ENCODE measurements at regions not wholly inside any gene's neighbourhood (a gene's known extent, or its start where the extent isn't known, plus 50 kb on each side); places are given as distances from the start of the nearest gene placed in this dataset.

DNA sequence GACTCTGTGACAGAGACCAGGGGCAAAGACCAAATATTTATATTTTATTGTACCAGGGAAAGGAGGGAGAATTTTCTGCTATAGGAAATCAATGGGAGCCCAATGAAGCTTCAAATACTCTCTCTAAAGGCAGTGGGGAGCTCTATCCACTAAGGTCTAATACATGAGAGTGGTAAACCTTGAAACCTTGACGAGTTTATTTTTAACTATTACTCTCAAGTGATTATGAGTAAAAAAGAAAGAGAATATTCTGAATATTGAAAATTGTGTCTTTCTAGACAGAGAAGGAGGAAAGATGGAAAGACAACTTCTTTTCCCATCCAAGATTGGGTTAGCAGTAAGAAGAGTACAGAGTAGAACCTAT lies 1722.1 kb upstream of the SEL1L start:
- WGBS (ENCODE audit: insufficient coverage, low coverage, low lambda C conversion rate, missing lambda C conversion rate), result 35% methylated on average over 1 of the region's 1 CpG
- no peaks in the 10 kb centered on the region for H3K9me3 ChIP-seq
- H3K36me3 ChIP-seq, result no peaks in the 10 kb centered on the region
- no peak for DNase-seq
- intact Hi-C loops (cut with DNase I), result no loop called here
- no peak overlapping the region for H3K27ac ChIP-seq
- no peaks in the 10 kb centered on the region for H3K4me1 ChIP-seq
- no peak overlapping the region for H3K4me3 ChIP-seq
- ATAC-seq, result no peak
- TF ChIP-seq, protein P1, sequence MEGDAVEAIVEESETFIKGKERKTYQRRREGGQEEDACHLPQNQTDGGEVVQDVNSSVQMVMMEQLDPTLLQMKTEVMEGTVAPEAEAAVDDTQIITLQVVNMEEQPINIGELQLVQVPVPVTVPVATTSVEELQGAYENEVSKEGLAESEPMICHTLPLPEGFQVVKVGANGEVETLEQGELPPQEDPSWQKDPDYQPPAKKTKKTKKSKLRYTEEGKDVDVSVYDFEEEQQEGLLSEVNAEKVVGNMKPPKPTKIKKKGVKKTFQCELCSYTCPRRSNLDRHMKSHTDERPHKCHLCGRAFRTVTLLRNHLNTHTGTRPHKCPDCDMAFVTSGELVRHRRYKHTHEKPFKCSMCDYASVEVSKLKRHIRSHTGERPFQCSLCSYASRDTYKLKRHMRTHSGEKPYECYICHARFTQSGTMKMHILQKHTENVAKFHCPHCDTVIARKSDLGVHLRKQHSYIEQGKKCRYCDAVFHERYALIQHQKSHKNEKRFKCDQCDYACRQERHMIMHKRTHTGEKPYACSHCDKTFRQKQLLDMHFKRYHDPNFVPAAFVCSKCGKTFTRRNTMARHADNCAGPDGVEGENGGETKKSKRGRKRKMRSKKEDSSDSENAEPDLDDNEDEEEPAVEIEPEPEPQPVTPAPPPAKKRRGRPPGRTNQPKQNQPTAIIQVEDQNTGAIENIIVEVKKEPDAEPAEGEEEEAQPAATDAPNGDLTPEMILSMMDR (IDR thresholded peaks at IDR 0.05), result no peak
- TF ChIP-seq POLR2A (IDR thresholded peaks at IDR 0.05), result no peak
- H3K27me3 ChIP-seq, result no peaks in the 10 kb centered on the region

DNA sequence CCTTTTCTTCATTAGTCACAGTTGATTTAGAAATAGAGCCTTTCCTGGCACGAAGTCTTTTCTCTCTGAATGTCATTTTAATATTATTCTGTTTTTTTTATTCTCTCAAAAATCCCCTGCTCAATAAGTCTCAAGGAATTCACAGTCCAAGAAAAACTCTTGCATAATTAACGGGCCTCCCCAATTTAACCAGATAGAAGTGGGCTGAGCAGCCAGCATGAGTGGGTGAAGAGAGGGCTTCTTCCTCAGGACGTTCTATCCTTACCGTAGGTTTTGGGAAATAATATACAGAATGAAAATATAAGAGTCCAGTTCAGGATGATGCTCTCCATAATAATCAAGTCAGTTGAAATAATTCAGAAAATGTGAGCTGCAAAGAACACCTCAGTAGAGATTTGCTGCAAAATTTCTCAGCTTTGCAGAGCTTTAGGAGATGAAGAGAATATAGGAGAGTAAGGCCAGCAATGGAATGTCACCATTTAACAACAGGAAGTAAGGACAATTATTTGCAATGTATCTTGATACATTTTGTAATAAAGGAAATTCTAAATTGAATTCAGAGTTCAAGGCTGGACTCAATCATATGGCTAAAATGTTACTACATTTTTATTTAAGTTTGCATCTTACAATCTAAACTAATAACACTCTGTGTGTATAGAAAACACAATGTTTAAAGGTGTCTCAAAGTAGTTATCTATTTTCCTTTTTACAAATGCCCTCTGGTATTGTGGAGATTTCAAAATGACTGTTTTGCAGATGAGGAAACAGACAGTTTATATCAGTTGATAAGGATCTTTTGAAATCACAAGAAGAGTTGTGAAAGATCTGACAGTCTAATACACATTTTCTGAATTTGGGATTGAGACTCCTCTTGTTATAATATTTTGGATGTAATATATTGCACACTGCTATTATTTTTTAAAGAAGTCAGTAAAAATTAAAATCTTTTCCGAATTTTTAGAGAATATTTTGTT lies 1724.1 kb upstream of the SEL1L start:
- WGBS (ENCODE audit: insufficient coverage, low coverage, low lambda C conversion rate, missing lambda C conversion rate), result 39% methylated on average over 5 of the region's 5 CpGs
- ATAC-seq, result no peak

DNA sequence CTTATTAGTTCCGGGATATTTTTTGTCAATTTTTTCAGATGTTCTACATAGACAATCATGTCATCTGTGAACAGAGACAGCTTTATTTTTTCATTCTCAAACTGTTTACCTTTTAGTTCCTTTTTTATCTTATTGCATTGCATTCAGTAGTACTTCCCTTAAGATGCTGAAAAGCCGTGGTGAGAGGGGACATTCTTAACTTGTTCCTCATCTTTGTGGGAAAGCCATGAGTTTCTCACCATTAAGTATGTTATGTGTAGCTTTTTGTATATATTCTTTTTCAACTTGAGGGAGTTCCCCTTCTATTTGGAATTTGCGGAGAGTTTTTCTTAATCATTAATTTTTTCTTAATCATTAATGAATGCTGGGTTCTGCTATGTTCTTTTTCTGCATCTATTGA lies 1727.1 kb upstream of the SEL1L start:
- no peaks in the 10 kb centered on the region for H3K4me1 ChIP-seq
- TF ChIP-seq, protein P1 (IDR thresholded peaks at IDR 0.05), result no peak
- no peak for TF ChIP-seq POLR2A (IDR thresholded peaks at IDR 0.05)
- DNase-seq, result no peak
- ATAC-seq, result no peak
- H3K27me3 ChIP-seq, result no peaks in the 10 kb centered on the region
- H3K4me3 ChIP-seq, result no peak overlapping the region
- WGBS (ENCODE audit: insufficient coverage, low coverage, low lambda C conversion rate, missing lambda C conversion rate), result 52% methylated on average over 3 of the region's 3 CpGs
- intact Hi-C loops (cut with DNase I), result no loop called here
- H3K36me3 ChIP-seq, result no peaks in the 10 kb centered on the region
- no peaks in the 10 kb centered on the region for H3K9me3 ChIP-seq
- no peak overlapping the region for H3K27ac ChIP-seq

More for the DNA sequence above, 1724.1 kb upstream of the SEL1L start:
- DNase-seq, result no peak
- Histone ChIP-seq H3K36me3 (no peaks in the 10 kb centered on the region), H3K9me3 (no peaks in the 10 kb centered on the region), H3K27me3 (no peaks in the 10 kb centered on the region), H3K27ac (no peak overlapping the region), H3K4me1 (no peaks in the 10 kb centered on the region), H3K4me3 (no peak overlapping the region)
- intact Hi-C loops (cut with DNase I), result no loop called here
- TF ChIP-seq, protein P1 (IDR thresholded peaks at IDR 0.05), result no peak
- no peak for TF ChIP-seq POLR2A (IDR thresholded peaks at IDR 0.05)

DNA sequence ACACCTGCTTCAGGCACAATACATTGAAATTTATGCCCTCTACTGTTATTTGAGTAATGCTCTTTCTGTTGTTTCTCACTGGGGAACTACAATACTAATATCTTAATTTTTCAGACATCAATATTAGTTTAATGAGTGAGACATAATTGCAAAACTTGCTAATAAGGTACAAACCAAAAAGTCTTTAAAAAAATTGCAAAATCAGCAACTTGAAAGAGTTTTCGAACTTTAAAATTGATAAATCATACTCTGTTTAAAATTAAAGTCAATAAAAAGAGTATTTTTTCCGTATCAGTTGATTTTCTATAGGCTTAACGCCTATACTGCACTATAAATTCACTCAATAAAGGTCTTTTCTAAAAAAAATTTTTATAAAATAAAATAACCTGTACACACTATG lies 1735.9 kb upstream of the SEL1L start:
- DNase-seq (no peak), ATAC-seq (no peak)
- no peaks in the 10 kb centered on the region for H3K9me3 ChIP-seq
- 41% methylated on average over 3 of the region's 3 CpGs for WGBS (ENCODE audit: insufficient coverage, low coverage, low lambda C conversion rate, missing lambda C conversion rate)
- H3K27ac ChIP-seq, result no peak overlapping the region
- H3K27me3 ChIP-seq, result no peaks in the 10 kb centered on the region
- intact Hi-C loops (cut with DNase I), result no loop called here
- TF ChIP-seq, protein P1 (IDR thresholded peaks at IDR 0.05), result no peak
- no peak for TF ChIP-seq POLR2A (IDR thresholded peaks at IDR 0.05)
- H3K4me3 ChIP-seq, result no peak overlapping the region
- no peaks in the 10 kb centered on the region for H3K4me1 ChIP-seq
- no peaks in the 10 kb centered on the region for H3K36me3 ChIP-seq
